ENCODE measurements at regions not wholly inside any gene's neighbourhood (a gene's known extent, or its start where the extent isn't known, plus 50 kb on each side); places are given as distances from the start of the nearest gene placed in this dataset.

- TF ChIP-seq CTCF (IDR thresholded peaks at IDR 0.05) (no peak), POLR2A (IDR thresholded peaks at IDR 0.05) (no peak)
Measured at GRCh38 chr6:4185419-4185818, 50.0 kb upstream of the ECI2 start.
